ENCODE measurements at regions not wholly inside any gene's neighbourhood (a gene's known extent, or its start where the extent isn't known, plus 50 kb on each side); places are given as distances from the start of the nearest gene placed in this dataset.

- H3K79me2 ChIP-seq: no peaks in the 10 kb centered on the region
- H3K4me1 ChIP-seq: no peaks in the 10 kb centered on the region
- H2AFZ ChIP-seq: no peak overlapping the region
- no peaks in the 10 kb centered on the region for H3K36me3 ChIP-seq (ENCODE audit: control insufficient read depth, insufficient read depth, low read length)
- TF ChIP-seq CTCF (IDR thresholded peaks at IDR 0.05): no peak
- no peak overlapping the region for H3K4me2 ChIP-seq (ENCODE audit: low read length)
- no peaks in the 10 kb centered on the region for H3K27me3 ChIP-seq (ENCODE audit: control insufficient read depth, insufficient read depth, low read length)
- H3K9ac ChIP-seq: no peak overlapping the region
- no peak overlapping the region for H3K27ac ChIP-seq
- no peaks in the 10 kb centered on the region for H3K9me3 ChIP-seq (ENCODE audit: control insufficient read depth, low read length)
- no peak overlapping the region for H3K4me3 ChIP-seq (ENCODE audit: low read depth, low read length)
Measured at GRCh38 chr2:146604521-146604920, 1240.3 kb upstream of the ACVR2A start.

- Histone ChIP-seq H3K4me3 (ENCODE audit: low read depth, low read length) (no peak overlapping the region), H3K27ac (no peak overlapping the region), H3K9ac (no peak overlapping the region), H3K9me3 (ENCODE audit: control insufficient read depth, low read length) (no peaks in the 10 kb centered on the region), H2AFZ (no peak overlapping the region), H3K4me1 (no peaks in the 10 kb centered on the region), H3K36me3 (ENCODE audit: control insufficient read depth, insufficient read depth, low read length) (no peaks in the 10 kb centered on the region), H3K27me3 (ENCODE audit: control insufficient read depth, insufficient read depth, low read length) (no peaks in the 10 kb centered on the region), H3K4me2 (ENCODE audit: low read length) (no peak overlapping the region), H3K79me2 (no peaks in the 10 kb centered on the region)
- no peak for TF ChIP-seq CTCF (IDR thresholded peaks at IDR 0.05)
Measured at GRCh38 chr2:146602856-146603255, 1242.0 kb upstream of the ACVR2A start.

- no peak overlapping the region for H2AFZ ChIP-seq
- no peaks in the 10 kb centered on the region for H3K79me2 ChIP-seq
- no peaks in the 10 kb centered on the region for H3K36me3 ChIP-seq (ENCODE audit: control insufficient read depth, insufficient read depth, low read length)
- no peaks in the 10 kb centered on the region for H3K9me3 ChIP-seq (ENCODE audit: control insufficient read depth, low read length)
- no peak overlapping the region for H3K27ac ChIP-seq
- H3K9ac ChIP-seq: no peak overlapping the region
- no peak overlapping the region for H3K4me3 ChIP-seq (ENCODE audit: low read depth, low read length)
- no peak overlapping the region for H3K4me2 ChIP-seq (ENCODE audit: low read length)
- H3K4me1 ChIP-seq: no peaks in the 10 kb centered on the region
- H3K27me3 ChIP-seq (ENCODE audit: control insufficient read depth, insufficient read depth, low read length): no peaks in the 10 kb centered on the region
- no peak for TF ChIP-seq CTCF (IDR thresholded peaks at IDR 0.05)
Measured at GRCh38 chr2:146602383-146602782, 1242.4 kb upstream of the ACVR2A start.

GRCh38 chr2:146598791-146599190 lies 1246.0 kb upstream of the ACVR2A start:
- no peak for TF ChIP-seq CTCF (IDR thresholded peaks at IDR 0.05)

GRCh38 chr2:146597291-146597690 lies 1247.5 kb upstream of the ACVR2A start:
- Histone ChIP-seq H3K4me3 (ENCODE audit: low read depth, low read length) (no peak overlapping the region), H3K27ac (no peak overlapping the region), H3K36me3 (ENCODE audit: control insufficient read depth, insufficient read depth, low read length) (no peaks in the 10 kb centered on the region), H3K4me1 (no peaks in the 10 kb centered on the region), H3K4me2 (ENCODE audit: low read length) (no peak overlapping the region), H3K27me3 (ENCODE audit: control insufficient read depth, insufficient read depth, low read length) (no peaks in the 10 kb centered on the region), H3K9ac (no peak overlapping the region), H3K79me2 (no peaks in the 10 kb centered on the region), H2AFZ (no peak overlapping the region), H3K9me3 (ENCODE audit: control insufficient read depth, low read length) (no peaks in the 10 kb centered on the region)
- TF ChIP-seq CTCF (IDR thresholded peaks at IDR 0.05): no peak

More at GRCh38 chr2:146598791-146599190, 1246.0 kb upstream of the ACVR2A start:
- Histone ChIP-seq H3K4me3 (ENCODE audit: low read depth, low read length) (no peak overlapping the region), H3K9me3 (ENCODE audit: control insufficient read depth, low read length) (no peaks in the 10 kb centered on the region), H3K9ac (no peak overlapping the region), H3K79me2 (no peaks in the 10 kb centered on the region), H3K27me3 (ENCODE audit: control insufficient read depth, insufficient read depth, low read length) (no peaks in the 10 kb centered on the region), H3K4me1 (no peaks in the 10 kb centered on the region), H2AFZ (no peak overlapping the region), H3K4me2 (ENCODE audit: low read length) (no peak overlapping the region), H3K27ac (no peak overlapping the region), H3K36me3 (ENCODE audit: control insufficient read depth, insufficient read depth, low read length) (no peaks in the 10 kb centered on the region)

All from parathyroid adenoma (tissue), 2 donors.